SK-N-SH treated with all-trans-retinoic acid at 6 μM for 48 hours (cell line): ENCODE measurements at regions not wholly inside any gene's neighbourhood (a gene's known extent, or its start where the extent isn't known, plus 50 kb on each side); places are given as distances from the start of the nearest gene placed in this dataset.

ENCODE experiments used
- ATAC-seq: fragments of 200-7000 bp; cut with Tn5 transposase; 3 replicates; pipeline ENCODE4 v1.9.1; 2020; ENCODE audit warnings: mild to moderate bottlenecking, moderate library complexity
- ARNTL ChIP-seq: fragments of 450-650 bp; formaldehyde crosslinking; IDR thresholded peaks from 2 replicates; pipeline ENCODE4 v1.5.0; 2020; ENCODE audit warnings: low read depth, mild to moderate bottlenecking, moderate library complexity, borderline replicate concordance
- BACH2 ChIP-seq: fragments of 250-450 bp; sonication (Bioruptor Pico); IDR thresholded peaks from 2 replicates; pipeline ENCODE4 v1.9.0; 2021; ENCODE audit warnings: mild to moderate bottlenecking, borderline replicate concordance
- CSDC2 ChIP-seq: fragments of 250-450 bp; sonication (Bioruptor Pico); IDR thresholded peaks from 2 replicates; pipeline ENCODE4 v1.5.0; 2020; ENCODE audit warnings: mild to moderate bottlenecking, moderate library complexity
- ESRRG ChIP-seq: fragments of 250-450 bp; sonication (Bioruptor Pico); IDR thresholded peaks from 2 replicates; pipeline ENCODE4 v1.6.1; 2021; ENCODE audit warnings: mild to moderate bottlenecking
- GLIS3 ChIP-seq: fragments of 250-450 bp; sonication (Bioruptor Pico); IDR thresholded peaks from 2 replicates; pipeline ENCODE4 v1.5.0; 2020; ENCODE audit warnings: mild to moderate bottlenecking, moderate library complexity
- ISL1 ChIP-seq: fragments of 250-450 bp; sonication (Bioruptor Pico); IDR thresholded peaks from 2 replicates; pipeline ENCODE4 v2.1.2; 2022; ENCODE audit warnings: mild to moderate bottlenecking, moderate library complexity
- OSR1 ChIP-seq: fragments of 250-450 bp; sonication (Bioruptor Pico); IDR thresholded peaks from 2 replicates; pipeline ENCODE4 v1.8.0; 2022; ENCODE audit warnings: moderate library complexity, mild to moderate bottlenecking, inconsistent platforms
- PPARA ChIP-seq: fragments of 250-450 bp; sonication (Bioruptor Pico); IDR thresholded peaks from 2 replicates; pipeline ENCODE4 v1.5.0; 2020; ENCODE audit warnings: mild to moderate bottlenecking, borderline replicate concordance
- SNAI2 ChIP-seq: fragments of 250-450 bp; sonication (Bioruptor Pico); IDR thresholded peaks from 2 replicates; pipeline ENCODE4 v1.5.0; 2020; ENCODE audit warnings: mild to moderate bottlenecking, moderate library complexity
- TCF4 ChIP-seq: fragments of 250-450 bp; sonication (Bioruptor Pico); IDR thresholded peaks from 2 replicates; pipeline ENCODE4 v1.8.0; 2021; ENCODE audit warnings: mild to moderate bottlenecking, moderate library complexity, borderline replicate concordance
- ZC3H10 ChIP-seq: fragments of 250-450 bp; sonication (Bioruptor Pico); IDR thresholded peaks from 2 replicates; pipeline ENCODE4 v1.5.1; 2021; ENCODE audit warnings: mild to moderate bottlenecking, moderate library complexity
- ZFP3 ChIP-seq: fragments of 250-450 bp; sonication (Bioruptor Pico); IDR thresholded peaks from 2 replicates; pipeline ENCODE4 v1.5.0; 2020; ENCODE audit warnings: mild to moderate bottlenecking, moderate library complexity
- ZFP30 ChIP-seq: fragments of 450-650 bp; formaldehyde crosslinking; IDR thresholded peaks from 2 replicates; pipeline ENCODE4 v1.5.0; 2022; ENCODE audit warnings: mild to moderate bottlenecking, moderate library complexity
- ZNF70 ChIP-seq: fragments of 450-650 bp; formaldehyde crosslinking; IDR thresholded peaks from 2 replicates; pipeline ENCODE4 v1.5.0; 2020; ENCODE audit warnings: mild to moderate bottlenecking, moderate library complexity
- ZNF8 ChIP-seq: fragments of 450-650 bp; formaldehyde crosslinking; IDR thresholded peaks from 2 replicates; pipeline ENCODE4 v1.5.0; 2020; ENCODE audit warnings: mild to moderate bottlenecking, moderate library complexity
- TF ChIP-seq, protein P1 (sequence below): fragments of 250-450 bp; sonication (Bioruptor Pico); IDR thresholded peaks from 2 replicates; pipeline ENCODE4 v1.8.0; 2021; ENCODE audit warnings: low read depth, mild to moderate bottlenecking, moderate library complexity, borderline replicate concordance
- TF ChIP-seq, protein P2 (sequence below): fragments of 250-450 bp; sonication (Bioruptor Pico); IDR thresholded peaks from 2 replicates; pipeline ENCODE4 v1.8.0; 2020; ENCODE audit warnings: mild to moderate bottlenecking, moderate library complexity, borderline replicate concordance
- TF ChIP-seq, protein P3 (sequence below): fragments of 250-450 bp; sonication (Bioruptor Pico); IDR thresholded peaks from 2 replicates; pipeline ENCODE4 v1.5.1; 2021; ENCODE audit warnings: mild to moderate bottlenecking, moderate library complexity
- TF ChIP-seq, protein P4 (sequence below): fragments of 250-450 bp; sonication (Bioruptor Pico); IDR thresholded peaks from 2 replicates; pipeline ENCODE4 v1.5.0; 2020; ENCODE audit warnings: mild to moderate bottlenecking, moderate library complexity

DNA sequence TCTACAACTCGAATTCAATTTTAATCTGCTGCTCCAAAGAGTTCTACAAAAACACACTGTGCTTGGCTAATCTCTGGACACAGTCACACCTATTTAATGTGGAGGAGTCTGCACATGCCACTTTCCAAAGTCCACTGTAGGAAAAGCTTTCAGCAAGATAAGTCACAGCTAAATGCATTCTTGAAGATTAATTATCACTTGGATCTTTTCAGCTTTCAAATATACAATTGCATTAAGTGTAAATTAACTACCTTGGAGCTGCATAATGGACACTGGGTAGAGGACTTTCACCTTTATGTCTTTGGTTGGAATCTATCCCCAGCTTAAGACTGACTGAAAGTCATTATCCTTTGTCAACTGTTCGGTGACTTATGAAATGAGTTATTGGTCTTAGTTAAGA lies 565.1 kb downstream of the PIK3C3 start:
- TF ChIP-seq BACH2 (CRISPR knock-in tag): no peak
- ATAC-seq: no peak

DNA sequence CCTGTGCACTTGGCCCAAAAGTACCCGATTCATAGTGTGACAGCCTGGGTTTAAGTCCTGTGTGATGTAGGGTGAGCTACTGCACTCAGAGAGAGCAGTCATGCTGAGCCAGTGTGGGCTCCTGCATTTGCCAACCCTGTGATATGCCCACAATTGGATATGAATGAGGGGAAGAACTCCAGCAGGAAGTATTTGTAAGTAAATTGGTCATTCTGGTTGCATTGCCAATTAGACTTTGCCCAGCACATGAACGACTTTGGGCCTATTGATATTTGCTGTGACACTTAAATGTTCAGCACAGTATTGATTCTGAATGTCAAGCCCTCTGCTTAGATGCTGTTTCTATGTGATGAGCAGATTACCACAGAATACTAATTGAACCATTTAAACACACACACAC lies 570.9 kb downstream of the PIK3C3 start:
- no peak for TF ChIP-seq ARNTL
- no peak for TF ChIP-seq CSDC2 (CRISPR knock-in tag)
- no peak for TF ChIP-seq TCF4 (CRISPR knock-in tag)
- TF ChIP-seq OSR1 (CRISPR knock-in tag): no peak
- TF ChIP-seq, protein P1, sequence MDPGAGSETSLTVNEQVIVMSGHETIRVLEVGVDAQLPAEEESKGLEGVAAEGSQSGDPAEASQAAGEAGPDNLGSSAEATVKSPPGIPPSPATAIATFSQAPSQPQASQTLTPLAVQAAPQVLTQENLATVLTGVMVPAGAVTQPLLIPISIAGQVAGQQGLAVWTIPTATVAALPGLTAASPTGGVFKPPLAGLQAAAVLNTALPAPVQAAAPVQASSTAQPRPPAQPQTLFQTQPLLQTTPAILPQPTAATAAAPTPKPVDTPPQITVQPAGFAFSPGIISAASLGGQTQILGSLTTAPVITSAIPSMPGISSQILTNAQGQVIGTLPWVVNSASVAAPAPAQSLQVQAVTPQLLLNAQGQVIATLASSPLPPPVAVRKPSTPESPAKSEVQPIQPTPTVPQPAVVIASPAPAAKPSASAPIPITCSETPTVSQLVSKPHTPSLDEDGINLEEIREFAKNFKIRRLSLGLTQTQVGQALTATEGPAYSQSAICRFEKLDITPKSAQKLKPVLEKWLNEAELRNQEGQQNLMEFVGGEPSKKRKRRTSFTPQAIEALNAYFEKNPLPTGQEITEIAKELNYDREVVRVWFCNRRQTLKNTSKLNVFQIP (CRISPR knock-in tag): no peak
- TF ChIP-seq ZNF8 (CRISPR knock-in tag): no peak
- no peak for TF ChIP-seq ZNF70 (CRISPR knock-in tag)
- no peak for TF ChIP-seq ZC3H10 (CRISPR knock-in tag)
- TF ChIP-seq, protein P2, sequence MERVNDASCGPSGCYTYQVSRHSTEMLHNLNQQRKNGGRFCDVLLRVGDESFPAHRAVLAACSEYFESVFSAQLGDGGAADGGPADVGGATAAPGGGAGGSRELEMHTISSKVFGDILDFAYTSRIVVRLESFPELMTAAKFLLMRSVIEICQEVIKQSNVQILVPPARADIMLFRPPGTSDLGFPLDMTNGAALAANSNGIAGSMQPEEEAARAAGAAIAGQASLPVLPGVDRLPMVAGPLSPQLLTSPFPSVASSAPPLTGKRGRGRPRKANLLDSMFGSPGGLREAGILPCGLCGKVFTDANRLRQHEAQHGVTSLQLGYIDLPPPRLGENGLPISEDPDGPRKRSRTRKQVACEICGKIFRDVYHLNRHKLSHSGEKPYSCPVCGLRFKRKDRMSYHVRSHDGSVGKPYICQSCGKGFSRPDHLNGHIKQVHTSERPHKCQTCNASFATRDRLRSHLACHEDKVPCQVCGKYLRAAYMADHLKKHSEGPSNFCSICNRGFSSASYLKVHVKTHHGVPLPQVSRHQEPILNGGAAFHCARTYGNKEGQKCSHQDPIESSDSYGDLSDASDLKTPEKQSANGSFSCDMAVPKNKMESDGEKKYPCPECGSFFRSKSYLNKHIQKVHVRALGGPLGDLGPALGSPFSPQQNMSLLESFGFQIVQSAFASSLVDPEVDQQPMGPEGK (CRISPR knock-in tag): no peak
- TF ChIP-seq ZFP30 (CRISPR knock-in tag): no peak
- no peak for TF ChIP-seq ZFP3 (CRISPR knock-in tag)
- TF ChIP-seq, protein P3, sequence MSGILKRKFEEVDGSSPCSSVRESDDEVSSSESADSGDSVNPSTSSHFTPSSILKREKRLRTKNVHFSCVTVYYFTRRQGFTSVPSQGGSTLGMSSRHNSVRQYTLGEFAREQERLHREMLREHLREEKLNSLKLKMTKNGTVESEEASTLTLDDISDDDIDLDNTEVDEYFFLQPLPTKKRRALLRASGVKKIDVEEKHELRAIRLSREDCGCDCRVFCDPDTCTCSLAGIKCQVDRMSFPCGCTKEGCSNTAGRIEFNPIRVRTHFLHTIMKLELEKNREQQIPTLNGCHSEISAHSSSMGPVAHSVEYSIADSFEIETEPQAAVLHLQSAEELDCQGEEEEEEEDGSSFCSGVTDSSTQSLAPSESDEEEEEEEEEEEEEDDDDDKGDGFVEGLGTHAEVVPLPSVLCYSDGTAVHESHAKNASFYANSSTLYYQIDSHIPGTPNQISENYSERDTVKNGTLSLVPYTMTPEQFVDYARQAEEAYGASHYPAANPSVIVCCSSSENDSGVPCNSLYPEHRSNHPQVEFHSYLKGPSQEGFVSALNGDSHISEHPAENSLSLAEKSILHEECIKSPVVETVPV (CRISPR knock-in tag): no peak
- TF ChIP-seq SNAI2 (CRISPR knock-in tag): no peak
- ATAC-seq: no peak

DNA sequence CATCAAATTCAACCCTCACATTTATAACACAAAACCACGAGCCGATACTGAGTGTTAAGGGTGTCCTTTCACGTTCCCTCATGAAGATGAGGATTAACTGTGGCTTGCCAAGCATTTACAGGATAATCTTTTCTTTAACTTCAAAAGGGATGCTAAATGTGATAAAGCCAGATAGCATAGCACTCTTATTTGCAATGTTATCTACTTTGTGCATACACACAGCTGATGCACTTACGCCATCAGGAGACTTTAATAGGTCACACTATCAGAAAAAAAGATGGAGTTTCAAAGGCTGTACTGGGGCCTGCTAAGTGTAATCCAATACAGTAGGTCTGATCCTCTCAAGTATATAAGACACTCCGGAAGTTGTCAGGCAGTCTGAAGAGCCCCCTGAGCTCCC lies 572.7 kb downstream of the PIK3C3 start:
- no peak for ATAC-seq
- no peak for TF ChIP-seq BACH2 (CRISPR knock-in tag)
- TF ChIP-seq ZNF70 (CRISPR knock-in tag): no peak
- TF ChIP-seq, protein P2 (CRISPR knock-in tag): no peak
- no peak for TF ChIP-seq ZC3H10 (CRISPR knock-in tag)
- TF ChIP-seq, protein P4, sequence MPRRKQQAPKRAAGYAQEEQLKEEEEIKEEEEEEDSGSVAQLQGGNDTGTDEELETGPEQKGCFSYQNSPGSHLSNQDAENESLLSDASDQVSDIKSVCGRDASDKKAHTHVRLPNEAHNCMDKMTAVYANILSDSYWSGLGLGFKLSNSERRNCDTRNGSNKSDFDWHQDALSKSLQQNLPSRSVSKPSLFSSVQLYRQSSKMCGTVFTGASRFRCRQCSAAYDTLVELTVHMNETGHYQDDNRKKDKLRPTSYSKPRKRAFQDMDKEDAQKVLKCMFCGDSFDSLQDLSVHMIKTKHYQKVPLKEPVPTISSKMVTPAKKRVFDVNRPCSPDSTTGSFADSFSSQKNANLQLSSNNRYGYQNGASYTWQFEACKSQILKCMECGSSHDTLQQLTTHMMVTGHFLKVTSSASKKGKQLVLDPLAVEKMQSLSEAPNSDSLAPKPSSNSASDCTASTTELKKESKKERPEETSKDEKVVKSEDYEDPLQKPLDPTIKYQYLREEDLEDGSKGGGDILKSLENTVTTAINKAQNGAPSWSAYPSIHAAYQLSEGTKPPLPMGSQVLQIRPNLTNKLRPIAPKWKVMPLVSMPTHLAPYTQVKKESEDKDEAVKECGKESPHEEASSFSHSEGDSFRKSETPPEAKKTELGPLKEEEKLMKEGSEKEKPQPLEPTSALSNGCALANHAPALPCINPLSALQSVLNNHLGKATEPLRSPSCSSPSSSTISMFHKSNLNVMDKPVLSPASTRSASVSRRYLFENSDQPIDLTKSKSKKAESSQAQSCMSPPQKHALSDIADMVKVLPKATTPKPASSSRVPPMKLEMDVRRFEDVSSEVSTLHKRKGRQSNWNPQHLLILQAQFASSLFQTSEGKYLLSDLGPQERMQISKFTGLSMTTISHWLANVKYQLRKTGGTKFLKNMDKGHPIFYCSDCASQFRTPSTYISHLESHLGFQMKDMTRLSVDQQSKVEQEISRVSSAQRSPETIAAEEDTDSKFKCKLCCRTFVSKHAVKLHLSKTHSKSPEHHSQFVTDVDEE: no peak
- no peak for TF ChIP-seq ZFP3 (CRISPR knock-in tag)
- no peak for TF ChIP-seq GLIS3 (CRISPR knock-in tag)
- TF ChIP-seq TCF4 (CRISPR knock-in tag): no peak
- TF ChIP-seq, protein P1 (CRISPR knock-in tag): no peak
- TF ChIP-seq ESRRG (CRISPR knock-in tag): no peak
- no peak for TF ChIP-seq ZFP30 (CRISPR knock-in tag)
- TF ChIP-seq ISL1 (CRISPR knock-in tag): no peak
- TF ChIP-seq ARNTL: no peak
- TF ChIP-seq PPARA (CRISPR knock-in tag): no peak
